Adipocyte (in vitro differentiated cells): ENCODE measurements at regions not wholly inside any gene's neighbourhood (a gene's known extent, or its start where the extent isn't known, plus 50 kb on each side); places are given as distances from the start of the nearest gene placed in this dataset.
"Not testable (repeated sequence)": the region's sequence is repeated elsewhere in the genome, so short reads cannot be mapped to it uniquely, and the experiment has no call there.

ENCODE experiments used
- DNase-seq: peaks from one replicate; pipeline ENCODE4 v3.0.0-alpha.2; 2015; ENCODE audit warnings: low read depth
- H3K27me3 ChIP-seq: replicated peaks from 2 replicates; pipeline ENCODE4 v1.7.0; 2013; ENCODE audit warnings: mild to moderate bottlenecking, low read length, moderate library complexity; ENCODE audit not compliant: control insufficient read depth, insufficient read depth
- H3K36me3 ChIP-seq: 2 replicates; pipeline ENCODE4 v1.7.0; 2013; ENCODE audit warnings: low read length, mild to moderate bottlenecking, moderate library complexity; ENCODE audit not compliant: control insufficient read depth, insufficient read depth, severe bottlenecking
- H3K4me1 ChIP-seq: 2 replicates; pipeline ENCODE4 v1.7.0; 2013; ENCODE audit warnings: mild to moderate bottlenecking, low read length, moderate library complexity; ENCODE audit not compliant: control insufficient read depth, insufficient read depth
- H3K4me3 ChIP-seq: 2 replicates; pipeline ENCODE4 v1.7.0; 2013; ENCODE audit warnings: mild to moderate bottlenecking, low read length, moderate library complexity
- H3K9ac ChIP-seq: 2 replicates; pipeline ENCODE4 v1.7.0; 2013; ENCODE audit warnings: mild to moderate bottlenecking, low read length, moderate library complexity
- H3K9me3 ChIP-seq: 2 replicates; pipeline ENCODE4 v1.7.0; 2013; ENCODE audit warnings: mild to moderate bottlenecking, low read length, moderate library complexity; ENCODE audit not compliant: control insufficient read depth

DNA sequence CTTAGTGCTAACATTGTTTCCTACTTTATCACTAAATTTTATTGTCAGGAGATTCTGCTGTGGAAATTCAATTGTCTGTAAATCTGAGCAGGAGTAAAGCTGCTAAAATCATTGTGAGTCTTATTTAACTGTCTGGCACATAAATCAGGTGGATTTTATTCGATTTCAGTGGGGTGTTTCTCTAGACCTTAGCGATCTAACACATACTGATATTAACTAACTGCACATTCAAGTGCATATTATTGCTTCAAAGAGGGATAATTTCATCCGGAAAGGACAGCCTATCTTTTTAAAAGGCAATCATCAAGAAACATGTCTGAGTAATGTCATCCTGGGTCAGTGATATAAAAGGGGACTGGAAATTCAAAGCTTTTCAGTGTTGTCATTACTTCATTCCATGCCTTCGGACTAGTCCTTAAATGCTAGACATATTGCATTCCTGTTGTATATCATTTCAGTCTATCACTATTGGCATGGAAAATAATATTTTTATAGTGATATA lies 388.7 kb downstream of the PCDH10 start:
- Histone ChIP-seq H3K4me3 (no peak overlapping the region), H3K9me3 (no peaks in the 10 kb centered on the region), H3K36me3 (no peaks in the 10 kb centered on the region), H3K4me1 (no peaks in the 10 kb centered on the region), H3K27me3 (no peaks in the 10 kb centered on the region), H3K9ac (no peak overlapping the region)
- no peak for DNase-seq

- not testable (repeated sequence) for H3K27me3 ChIP-seq, H3K4me3 ChIP-seq, H3K4me1 ChIP-seq, H3K9ac ChIP-seq, H3K36me3 ChIP-seq, H3K9me3 ChIP-seq, DNase-seq
Observed at GRCh38 chr4:133534224-133534623, 385.1 kb downstream of the PCDH10 start.

DNA sequence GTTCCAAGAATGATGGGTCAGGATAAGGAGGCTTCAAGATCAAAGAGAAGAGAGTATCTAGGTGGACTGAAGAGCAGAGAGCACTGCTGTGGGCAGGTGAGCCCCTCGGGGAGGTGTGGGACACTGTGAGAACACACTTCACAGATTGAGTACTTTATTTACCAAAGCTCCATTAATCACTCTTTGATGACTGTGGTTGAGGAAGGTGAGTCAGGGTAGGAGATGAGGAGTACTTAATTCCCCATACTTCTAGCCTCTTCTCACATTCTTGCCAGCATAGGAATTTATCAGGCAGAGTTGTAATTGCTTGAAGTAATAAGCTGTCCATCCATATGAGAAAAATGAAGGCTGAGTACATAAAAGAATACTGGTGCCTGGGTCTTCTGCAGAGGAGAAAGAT lies 375.3 kb downstream of the PCDH10 start:
- no peaks in the 10 kb centered on the region for H3K9me3 ChIP-seq

GRCh38 chr4:133513901-133514300 lies 364.8 kb downstream of the PCDH10 start:
- Histone ChIP-seq H3K4me3 (no peak overlapping the region), H3K9me3 (no peaks in the 10 kb centered on the region), H3K4me1 (no peaks in the 10 kb centered on the region), H3K36me3 (no peaks in the 10 kb centered on the region), H3K27me3 (no peaks in the 10 kb centered on the region), H3K9ac (no peak overlapping the region)
- peak; percentile 58 for DNase-seq

More for the DNA sequence above, 375.3 kb downstream of the PCDH10 start:
- DNase-seq, result no peak
- no peak overlapping the region for H3K4me3 ChIP-seq
- H3K27me3 ChIP-seq, result no peaks in the 10 kb centered on the region
- no peaks in the 10 kb centered on the region for H3K4me1 ChIP-seq
- no peak overlapping the region for H3K9ac ChIP-seq
- H3K36me3 ChIP-seq, result no peaks in the 10 kb centered on the region

DNA sequence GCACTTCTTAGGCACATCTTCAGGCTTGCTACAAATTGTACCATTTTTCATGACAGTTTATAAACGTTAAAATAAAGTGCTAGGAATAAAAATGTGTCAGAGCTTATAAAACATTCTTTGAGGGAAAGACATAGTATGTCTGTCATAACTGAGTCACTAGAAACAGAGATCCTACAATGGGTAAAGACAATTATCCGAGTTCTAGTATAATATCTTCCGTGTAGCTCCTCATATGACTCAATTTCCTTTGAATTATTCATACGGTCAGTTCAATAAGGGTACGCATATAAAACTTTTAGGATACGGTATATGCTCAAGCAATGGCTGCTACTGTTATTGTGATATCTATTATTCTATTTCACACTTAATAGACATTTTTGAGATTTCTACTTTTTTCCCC lies 349.1 kb downstream of the PCDH10 start:
- Histone ChIP-seq H3K4me1 (no peaks in the 10 kb centered on the region), H3K36me3 (no peaks in the 10 kb centered on the region), H3K9ac (no peak overlapping the region), H3K4me3 (no peak overlapping the region), H3K9me3 (no peaks in the 10 kb centered on the region), H3K27me3 (no peaks in the 10 kb centered on the region)
- DNase-seq, result no peak

DNA sequence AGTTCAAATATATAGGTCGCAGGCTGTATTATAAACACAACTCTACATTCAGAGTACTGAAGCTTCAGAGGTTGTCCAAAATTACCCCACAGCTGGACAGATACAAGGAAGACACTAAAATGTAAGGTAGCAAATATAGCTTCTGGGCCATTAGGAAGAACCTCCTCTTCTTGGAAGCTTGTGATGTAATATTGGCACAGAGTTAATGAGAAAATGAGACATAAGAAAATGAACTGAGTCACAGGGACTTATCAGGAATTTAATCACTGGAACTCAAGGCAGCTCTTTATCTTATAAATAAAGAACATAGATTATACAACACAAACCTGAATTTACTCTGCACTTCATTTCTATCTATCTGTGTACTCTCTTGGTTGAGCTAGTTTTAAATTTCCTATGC lies 344.7 kb downstream of the PCDH10 start:
- Histone ChIP-seq H3K36me3 (no peaks in the 10 kb centered on the region), H3K9ac (no peak overlapping the region), H3K9me3 (no peaks in the 10 kb centered on the region), H3K27me3 (no peaks in the 10 kb centered on the region), H3K4me1 (no peaks in the 10 kb centered on the region), H3K4me3 (no peak overlapping the region)
- DNase-seq, result peak; percentile 14

DNA sequence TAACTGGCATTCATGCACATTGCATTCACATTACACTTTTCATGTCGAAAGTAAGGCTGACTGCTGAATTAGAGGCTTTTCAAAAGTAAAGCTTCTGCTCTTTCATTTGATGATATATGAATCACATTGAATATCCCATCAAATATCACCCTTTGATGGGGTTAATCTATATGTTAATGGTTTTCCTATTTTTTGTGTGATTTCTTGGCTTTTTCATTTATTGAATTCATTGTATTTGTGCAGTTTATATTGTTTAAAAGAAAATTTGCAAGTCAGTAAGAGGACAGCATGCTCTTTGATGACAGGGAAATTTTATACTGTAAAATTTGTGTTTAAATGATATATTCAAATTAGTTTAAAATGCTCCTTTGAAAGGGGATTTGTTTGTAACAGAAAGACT lies 344.1 kb downstream of the PCDH10 start:
- Histone ChIP-seq H3K9ac (no peak overlapping the region), H3K27me3 (no peaks in the 10 kb centered on the region), H3K9me3 (no peaks in the 10 kb centered on the region), H3K36me3 (no peaks in the 10 kb centered on the region), H3K4me3 (no peak overlapping the region), H3K4me1 (no peaks in the 10 kb centered on the region)
- no peak for DNase-seq

DNA sequence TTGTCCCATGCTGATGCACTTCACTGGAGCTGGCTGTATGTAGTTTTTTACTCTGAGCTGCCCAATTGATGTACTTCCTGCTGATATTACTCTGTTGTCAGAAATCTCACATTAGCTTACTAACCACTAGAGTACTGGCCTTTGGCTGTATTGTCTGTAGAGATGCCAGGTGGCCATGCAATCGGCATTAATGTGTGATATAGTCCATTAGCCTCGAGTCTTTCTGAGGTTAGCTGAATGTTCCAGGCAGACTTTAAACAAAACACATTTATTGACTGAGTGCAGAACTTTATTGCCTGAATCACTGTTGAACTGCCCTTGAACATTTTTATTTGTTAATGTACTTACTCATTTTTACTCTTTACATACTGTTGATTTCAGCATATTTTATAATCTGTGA lies 335.2 kb downstream of the PCDH10 start:
- no peak overlapping the region for H3K9ac ChIP-seq

GRCh38 chr4:133483600-133484246 lies 334.6 kb downstream of the PCDH10 start:
- Histone ChIP-seq H3K9ac (no peak overlapping the region), H3K4me1 (no peaks in the 10 kb centered on the region), H3K27me3 (no peaks in the 10 kb centered on the region), H3K4me3 (no peak overlapping the region), H3K9me3 (no peaks in the 10 kb centered on the region), H3K36me3 (no peaks in the 10 kb centered on the region)
- DNase-seq, result peak; percentile 78

More for the DNA sequence above, 335.2 kb downstream of the PCDH10 start:
- no peak overlapping the region for H3K4me3 ChIP-seq
- no peaks in the 10 kb centered on the region for H3K9me3 ChIP-seq
- no peaks in the 10 kb centered on the region for H3K4me1 ChIP-seq
- no peaks in the 10 kb centered on the region for H3K27me3 ChIP-seq
- no peak for DNase-seq
- H3K36me3 ChIP-seq, result no peaks in the 10 kb centered on the region

DNA sequence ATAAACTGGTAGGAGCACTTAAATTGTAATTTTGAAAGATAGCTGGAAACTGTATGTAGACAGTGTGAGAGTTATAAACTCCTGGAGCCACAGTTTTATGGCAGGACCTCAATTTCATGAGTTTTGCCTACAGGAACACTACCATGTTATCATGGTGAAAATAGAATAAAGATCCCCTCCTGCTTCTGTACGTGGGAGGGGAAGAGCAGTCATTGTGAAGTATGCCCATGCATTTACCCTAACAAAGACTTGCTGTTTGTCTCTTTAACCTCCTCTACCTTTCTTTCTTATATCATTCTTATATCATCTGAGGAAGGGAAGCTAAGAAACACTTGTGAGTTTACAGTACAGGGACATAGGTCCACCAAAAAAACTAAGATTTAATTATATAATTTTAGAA lies 327.0 kb downstream of the PCDH10 start:
- Histone ChIP-seq H3K36me3 (no peaks in the 10 kb centered on the region), H3K4me3 (no peak overlapping the region), H3K9me3 (no peaks in the 10 kb centered on the region), H3K27me3 (no peaks in the 10 kb centered on the region), H3K4me1 (no peaks in the 10 kb centered on the region), H3K9ac (no peak overlapping the region)
- no peak for DNase-seq

GRCh38 chr4:133474501-133474900 lies 325.4 kb downstream of the PCDH10 start:
- H3K9me3 ChIP-seq, result no peaks in the 10 kb centered on the region
- no peak overlapping the region for H3K4me3 ChIP-seq
- no peak for DNase-seq
- no peaks in the 10 kb centered on the region for H3K36me3 ChIP-seq
- H3K27me3 ChIP-seq, result no peaks in the 10 kb centered on the region
- no peaks in the 10 kb centered on the region for H3K4me1 ChIP-seq
- no peak overlapping the region for H3K9ac ChIP-seq

DNA sequence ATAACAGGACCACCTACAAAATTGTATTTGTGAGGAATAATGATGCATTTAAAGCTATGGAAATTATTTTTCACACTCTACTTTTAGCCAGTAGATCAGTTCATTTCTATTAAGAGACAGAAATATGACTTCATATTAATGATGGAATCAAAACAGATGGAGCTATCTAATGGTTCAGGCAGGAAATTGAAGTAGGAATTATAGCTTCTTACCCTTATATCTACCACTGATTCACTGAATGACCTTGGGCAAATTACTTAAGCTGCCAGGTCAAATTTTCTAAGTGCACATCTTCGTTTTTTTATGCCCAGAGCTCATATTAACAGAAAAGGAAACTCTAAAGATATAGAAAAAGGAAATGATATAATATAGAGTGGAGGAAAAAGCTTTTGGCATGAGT lies 323.1 kb downstream of the PCDH10 start:
- Histone ChIP-seq H3K36me3 (no peaks in the 10 kb centered on the region), H3K9me3 (no peaks in the 10 kb centered on the region)
- no peak for DNase-seq

More for the DNA sequence above, 323.1 kb downstream of the PCDH10 start:
- no peaks in the 10 kb centered on the region for H3K27me3 ChIP-seq
- no peaks in the 10 kb centered on the region for H3K4me1 ChIP-seq
- H3K4me3 ChIP-seq, result no peak overlapping the region
- H3K9ac ChIP-seq, result no peak overlapping the region
